Gastroesophageal sphincter (tissue), 4 donors: ENCODE measurements at regions not wholly inside any gene's neighbourhood (a gene's known extent, or its start where the extent isn't known, plus 50 kb on each side); places are given as distances from the start of the nearest gene placed in this dataset.
A peak's percentile ranks its signal among the peaks of the same experiment; 100 is the strongest.

Source experiments
- ATAC-seq: fragments of 150-250 bp; one replicate; pipeline ENCODE4 v1.9.1; 2016; ENCODE audit warnings: mild to moderate bottlenecking, moderate library complexity
- H3K27ac ChIP-seq, 4 donors: fragments of 200-600 bp; sonication (generic) in 3 of 4; 1 replicate in 3 of 4; 2 replicates in 1 of 4; pipeline ENCODE4 v1.5.1; 2016 to 2019
- H3K27me3 ChIP-seq: fragments of 200-600 bp; sonication (generic); one replicate; pipeline ENCODE4 v1.5.1; 2019
- H3K36me3 ChIP-seq, 2 donors: fragments of 200-600 bp; sonication (generic); one replicate each; pipeline ENCODE4 v1.5.1; 2019; ENCODE audit warnings: control low read depth in 1 of 2
- H3K4me1 ChIP-seq, 3 donors: fragments of 200-600 bp; sonication (generic); 1 replicate in 2 of 3; 2 replicates in 1 of 3; pipeline ENCODE4 v1.5.1; 2016 to 2019; ENCODE audit warnings: control low read depth in 2 of 3
- H3K4me3 ChIP-seq, 2 donors: fragments of 200-600 bp; sonication (generic); one replicate each; pipeline ENCODE4 v1.5.1; 2019; ENCODE audit warnings: mild to moderate bottlenecking in 1 of 2, moderate library complexity in 1 of 2
- H3K9me3 ChIP-seq, 3 donors: fragments of 200-600 bp; sonication (generic); one replicate each; pipeline ENCODE4 v1.5.1; 2017 to 2019; ENCODE audit warnings: control low read depth in 2 of 3
- CTCF ChIP-seq, 4 experiments: fragments of 200-600 bp in 2 of 4; fragments of 450-650 bp in 2 of 4; sonication (generic) in 1 of 4; IDR thresholded peaks; one replicate each; pipeline ENCODE4 v1.5.1; 2017 to 2019; ENCODE audit warnings: antibody characterized with exemption in 4 of 4, mild to moderate bottlenecking in 2 of 4, moderate library complexity in 2 of 4
- EP300 ChIP-seq: sonication (generic); formaldehyde crosslinking; IDR thresholded peaks from one replicate; pipeline ENCODE4 v1.6.1; 2017; ENCODE audit warnings: antibody characterized with exemption, mild to moderate bottlenecking
- POLR2A ChIP-seq, 2 donors: fragments of 450-650 bp; IDR thresholded peaks; one replicate each; pipeline ENCODE4 v1.6.1; 2017; ENCODE audit warnings: antibody characterized with exemption in 2 of 2, mild to moderate bottlenecking in 2 of 2, moderate library complexity in 1 of 2
- POLR2AphosphoS5 ChIP-seq: sonication (generic); formaldehyde crosslinking; IDR thresholded peaks from one replicate; pipeline ENCODE4 v1.6.1; 2017; ENCODE audit warnings: antibody characterized with exemption
- WGBS, 2 donors: methylation state at CpG; one replicate each; pipeline ENCODE4 v1.1.5; 2018; ENCODE audit warnings: low coverage in 1 of 2; 5-methylcytosine and 5-hydroxymethylcytosine counted together

GRCh38 chr10:120735773-120736371, 115.3 kb upstream of the WDR11 start:
- H3K4me3 ChIP-seq: no peak overlapping the region
- no peaks in the 10 kb centered on the region for H3K4me1 ChIP-seq
- no peaks in the 10 kb centered on the region for H3K27me3 ChIP-seq
- TF ChIP-seq EP300 (no peak), POLR2AphosphoS5 (no peak), CTCF (IDR thresholded peaks at IDR 0.05) (peak in 3 of 4 experiments; percentile 9 to 56 (median 29))
- no peaks in the 10 kb centered on the region for H3K9me3 ChIP-seq
- no peak for ATAC-seq
- 41 to 42% methylated on average over 4 to 5 of the region's 5 CpGs for WGBS, 2 donors
- H3K36me3 ChIP-seq: no peaks in the 10 kb centered on the region
- H3K27ac ChIP-seq: no peak overlapping the region

GRCh38 chr10:120736377-120736776, 114.8 kb upstream of the WDR11 start:
- Histone ChIP-seq H3K36me3 (no peaks in the 10 kb centered on the region), H3K4me1 (no peaks in the 10 kb centered on the region), H3K9me3 (no peaks in the 10 kb centered on the region), H3K4me3 (no peak overlapping the region), H3K27me3 (no peaks in the 10 kb centered on the region), H3K27ac (no peak overlapping the region)
- 64 to 80% methylated on average over 1 to 4 of the region's 4 CpGs for WGBS, 2 donors
- TF ChIP-seq POLR2AphosphoS5 (no peak), CTCF (IDR thresholded peaks at IDR 0.05) (no peak), POLR2A (IDR thresholded peaks at IDR 0.05) (no peak), EP300 (no peak)
- no peak for ATAC-seq

- Histone ChIP-seq H3K27me3 (peaks cover 13% of the 10 kb centered on the region), H3K4me3 (no peak overlapping the region), H3K27ac (no peak overlapping the region), H3K9me3 (no peaks in the 10 kb centered on the region), H3K36me3 (no peaks in the 10 kb centered on the region), H3K4me1 (no peaks in the 10 kb centered on the region)
- 29 to 43% methylated on average over 1 to 3 of the region's 3 CpGs for WGBS, 2 donors
- no peak for TF ChIP-seq CTCF (IDR thresholded peaks at IDR 0.05)
- no peak for TF ChIP-seq EP300
- no peak for TF ChIP-seq POLR2A (IDR thresholded peaks at IDR 0.05)
- TF ChIP-seq POLR2AphosphoS5: no peak
- no peak for ATAC-seq
Observed at GRCh38 chr10:120738658-120739057, 112.5 kb upstream of the WDR11 start.

GRCh38 chr10:120741396-120741795, 109.8 kb upstream of the WDR11 start:
- no peaks in the 10 kb centered on the region for H3K36me3 ChIP-seq
- no peak for ATAC-seq
- TF ChIP-seq EP300 (no peak), POLR2A (IDR thresholded peaks at IDR 0.05) (no peak), CTCF (IDR thresholded peaks at IDR 0.05) (no peak), POLR2AphosphoS5 (no peak)
- H3K27me3 ChIP-seq: peaks cover 16% of the 10 kb centered on the region
- no peaks in the 10 kb centered on the region for H3K9me3 ChIP-seq
- 6 to 30% methylated on average over 4 to 5 of the region's 5 CpGs for WGBS, 2 donors
- H3K4me3 ChIP-seq: no peak overlapping the region
- no peak overlapping the region for H3K27ac ChIP-seq
- no peaks in the 10 kb centered on the region for H3K4me1 ChIP-seq

- 70 to 89% methylated on average over 2 to 4 of the region's 4 CpGs for WGBS, 2 donors
- Histone ChIP-seq H3K27ac (no peak overlapping the region), H3K27me3 (peaks cover 16% of the 10 kb centered on the region), H3K4me1 (no peaks in the 10 kb centered on the region), H3K4me3 (no peak overlapping the region), H3K9me3 (no peaks in the 10 kb centered on the region), H3K36me3 (no peaks in the 10 kb centered on the region)
- no peak for TF ChIP-seq POLR2A (IDR thresholded peaks at IDR 0.05)
- no peak for TF ChIP-seq POLR2AphosphoS5
- TF ChIP-seq CTCF (IDR thresholded peaks at IDR 0.05): no peak
- no peak for TF ChIP-seq EP300
- ATAC-seq: no peak
Observed at GRCh38 chr10:120742373-120742772, 108.8 kb upstream of the WDR11 start.
